Cardiac fibroblast (primary cell): ENCODE measurements at regions not wholly inside any gene's neighbourhood (a gene's known extent, or its start where the extent isn't known, plus 50 kb on each side); places are given as distances from the start of the nearest gene placed in this dataset.

ENCODE experiments used
- DNase-seq, 2 donors: peaks; one replicate each; pipeline versions ENCODE4 v3.0.0 to v3.0.0-alpha.2; 2010; ENCODE audit warnings: low read depth in 2 of 2
- H3K4me3 ChIP-seq, 2 donors: replicated peaks in 1 of 2; 1 replicate in 1 of 2; 2 replicates in 1 of 2; pipeline ENCODE4 v1.5.1; 2011; ENCODE audit warnings: low read depth in 2 of 2, low read length in 2 of 2, mild to moderate bottlenecking in 2 of 2, moderate library complexity in 1 of 2
- TF ChIP-seq, protein P1 (sequence below): IDR thresholded peaks from one replicate; pipeline ENCODE4 v1.5.1; 2011; ENCODE audit warnings: low read depth, mild to moderate bottlenecking, low read length, inconsistent platforms

- no peak overlapping the region for H3K4me3 ChIP-seq
- TF ChIP-seq, protein P1, sequence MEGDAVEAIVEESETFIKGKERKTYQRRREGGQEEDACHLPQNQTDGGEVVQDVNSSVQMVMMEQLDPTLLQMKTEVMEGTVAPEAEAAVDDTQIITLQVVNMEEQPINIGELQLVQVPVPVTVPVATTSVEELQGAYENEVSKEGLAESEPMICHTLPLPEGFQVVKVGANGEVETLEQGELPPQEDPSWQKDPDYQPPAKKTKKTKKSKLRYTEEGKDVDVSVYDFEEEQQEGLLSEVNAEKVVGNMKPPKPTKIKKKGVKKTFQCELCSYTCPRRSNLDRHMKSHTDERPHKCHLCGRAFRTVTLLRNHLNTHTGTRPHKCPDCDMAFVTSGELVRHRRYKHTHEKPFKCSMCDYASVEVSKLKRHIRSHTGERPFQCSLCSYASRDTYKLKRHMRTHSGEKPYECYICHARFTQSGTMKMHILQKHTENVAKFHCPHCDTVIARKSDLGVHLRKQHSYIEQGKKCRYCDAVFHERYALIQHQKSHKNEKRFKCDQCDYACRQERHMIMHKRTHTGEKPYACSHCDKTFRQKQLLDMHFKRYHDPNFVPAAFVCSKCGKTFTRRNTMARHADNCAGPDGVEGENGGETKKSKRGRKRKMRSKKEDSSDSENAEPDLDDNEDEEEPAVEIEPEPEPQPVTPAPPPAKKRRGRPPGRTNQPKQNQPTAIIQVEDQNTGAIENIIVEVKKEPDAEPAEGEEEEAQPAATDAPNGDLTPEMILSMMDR: no peak
- no peak for DNase-seq
Observed at GRCh38 chr6:139776041-139776440, 401.6 kb upstream of the CITED2 start.

- H3K4me3 ChIP-seq: no peak overlapping the region
- DNase-seq: no peak
- TF ChIP-seq, protein P1: no peak
Observed at GRCh38 chr6:139768196-139768595, 393.7 kb upstream of the CITED2 start.

- TF ChIP-seq, protein P1: no peak
- DNase-seq: no peak
- H3K4me3 ChIP-seq: no peak overlapping the region
Observed at GRCh38 chr6:139766796-139767195, 392.3 kb upstream of the CITED2 start.

GRCh38 chr6:139765825-139766285 is 391.4 kb upstream of the CITED2 start:
- DNase-seq: peak; percentile 44 to 61

DNA sequence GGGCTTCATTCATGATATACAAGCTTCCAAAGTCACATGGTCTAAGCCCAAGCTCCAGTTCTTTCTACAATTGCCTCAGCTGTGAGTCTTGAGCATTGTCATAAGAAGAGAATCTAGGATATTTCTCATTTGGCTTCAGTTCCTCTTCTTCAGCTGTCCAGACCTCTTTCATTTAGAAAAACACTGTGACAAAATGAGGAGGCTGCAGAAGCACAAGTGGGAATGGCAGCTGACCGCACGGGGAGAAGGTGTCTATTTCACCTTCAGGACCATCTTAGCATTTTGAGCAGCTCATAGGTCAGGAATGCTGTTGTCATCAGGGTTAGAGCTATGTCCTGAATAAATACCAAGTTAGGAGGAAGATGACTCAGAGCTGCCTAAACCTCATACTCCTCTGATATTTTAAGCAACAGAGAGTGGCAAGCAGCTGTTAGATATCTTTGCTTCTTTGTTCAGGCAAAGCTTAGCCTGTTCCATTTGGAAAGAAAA is 390.1 kb upstream of the CITED2 start:
- TF ChIP-seq, protein P1: no peak
- H3K4me3 ChIP-seq: no peak overlapping the region
- DNase-seq: peak; percentile 91 to 98

More at GRCh38 chr6:139765825-139766285, 391.4 kb upstream of the CITED2 start:
- TF ChIP-seq, protein P1: no peak
- H3K4me3 ChIP-seq: no peak overlapping the region

GRCh38 chr6:139763468-139764210 is 389.2 kb upstream of the CITED2 start:
- TF ChIP-seq, protein P1: no peak
- peak; percentile 49 to 74 for DNase-seq

More at GRCh38 chr6:139763468-139764210, 389.2 kb upstream of the CITED2 start:
- H3K4me3 ChIP-seq: no peak overlapping the region
